Kidney epithelial cell (primary cell): ENCODE measurements at regions not wholly inside any gene's neighbourhood (a gene's known extent, or its start where the extent isn't known, plus 50 kb on each side); places are given as distances from the start of the nearest gene placed in this dataset.

Experiments used
- DNase-seq: peaks from one replicate; pipeline ENCODE4 v3.0.0-alpha.2; 2010; ENCODE audit warnings: low read depth
- H3K27me3 ChIP-seq: 2 replicates; pipeline ENCODE4 v1.6.0; 2011; ENCODE audit warnings: low read length; ENCODE audit not compliant: control insufficient read depth, insufficient read depth
- H3K36me3 ChIP-seq: 2 replicates; pipeline ENCODE4 v1.5.1; 2011; ENCODE audit warnings: low read length; ENCODE audit not compliant: control insufficient read depth, insufficient read depth
- H3K4me3 ChIP-seq: 2 replicates; pipeline ENCODE4 v1.5.1; 2011; ENCODE audit warnings: low read depth, mild to moderate bottlenecking, control low read depth, low read length
- CTCF ChIP-seq: IDR thresholded peaks from 2 replicates; pipeline ENCODE4 v1.5.1; 2011; ENCODE audit warnings: mild to moderate bottlenecking, moderate library complexity, low read length, control low read depth, inconsistent platforms; ENCODE audit not compliant: insufficient read depth, poor library complexity, severe bottlenecking

GRCh38 chr4:156018383-156018782 lies 64.7 kb upstream of the CTSO start:
- Histone ChIP-seq H3K4me3 (no peak overlapping the region), H3K36me3 (no peaks in the 10 kb centered on the region), H3K27me3 (no peaks in the 10 kb centered on the region)
- no peak for TF ChIP-seq CTCF
- DNase-seq, result no peak

- H3K4me3 ChIP-seq, result no peak overlapping the region
- DNase-seq, result no peak
- TF ChIP-seq CTCF, result no peak
Measured at GRCh38 chr4:156015781-156016180, 62.1 kb upstream of the CTSO start.

GRCh38 chr4:156006192-156006591 lies 52.5 kb upstream of the CTSO start:
- Histone ChIP-seq H3K4me3 (no peak overlapping the region), H3K36me3 (no peaks in the 10 kb centered on the region), H3K27me3 (no peaks in the 10 kb centered on the region)
- no peak for DNase-seq
- no peak for TF ChIP-seq CTCF

More at GRCh38 chr4:156015781-156016180, 62.1 kb upstream of the CTSO start:
- Histone ChIP-seq H3K36me3 (no peaks in the 10 kb centered on the region), H3K27me3 (no peaks in the 10 kb centered on the region)
